Activated CD8-positive, alpha-beta T cell treated with anti-CD3 and anti-CD28 coated beads, Interleukin-2, amount 10 ng/mL, durations not matched to agents 7 days and 5 days (primary cell): ENCODE measurements at regions not wholly inside any gene's neighbourhood (a gene's known extent, or its start where the extent isn't known, plus 50 kb on each side); places are given as distances from the start of the nearest gene placed in this dataset.
A peak's percentile ranks its signal among the peaks of the same experiment; 100 is the strongest.

Experiments
- ATAC-seq: fragments of 150-1000 bp; cut with Tn5 transposase; one replicate; pipeline ENCODE4 v1.10.0; 2021; ENCODE audit warnings: moderate library complexity
- CTCF ChIA-PET: fragments of 350-600 bp; sonication (Branson Sonifier 250); formaldehyde crosslinking; loops from one replicate; lab custom pipeline; 2021; ENCODE audit warnings: antibody characterized with exemption; lab: Charles Lee
- POLR2A ChIA-PET: fragments of 350-600 bp; sonication (Branson Sonifier 250); formaldehyde crosslinking; loops from one replicate; lab custom pipeline; 2021; ENCODE audit warnings: antibody characterized with exemption; lab: Charles Lee
- DNase-seq: peaks from one replicate; pipeline ENCODE4 v3.0.0-alpha.2; 2020
- H3K27ac Mint-ChIP-seq: one replicate; pipeline ENCODE4 v1.8.0; 2021; ENCODE audit warnings: mild to moderate bottlenecking, mixed read lengths
- H3K27me3 Mint-ChIP-seq: one replicate; pipeline ENCODE4 v1.8.0; 2021; ENCODE audit warnings: low read depth, mixed read lengths
- H3K36me3 Mint-ChIP-seq: one replicate; pipeline ENCODE4 v1.8.0; 2021; ENCODE audit warnings: low read depth, mixed read lengths
- H3K4me1 Mint-ChIP-seq: one replicate; pipeline ENCODE4 v1.8.0; 2021; ENCODE audit warnings: low read depth, mixed read lengths
- H3K4me3 Mint-ChIP-seq: one replicate; pipeline ENCODE4 v1.8.0; 2021; ENCODE audit warnings: mild to moderate bottlenecking, mixed read lengths
- H3K9me3 Mint-ChIP-seq: one replicate; pipeline ENCODE4 v1.8.0; 2022; ENCODE audit warnings: mixed read lengths; ENCODE audit not compliant: insufficient read depth

DNA sequence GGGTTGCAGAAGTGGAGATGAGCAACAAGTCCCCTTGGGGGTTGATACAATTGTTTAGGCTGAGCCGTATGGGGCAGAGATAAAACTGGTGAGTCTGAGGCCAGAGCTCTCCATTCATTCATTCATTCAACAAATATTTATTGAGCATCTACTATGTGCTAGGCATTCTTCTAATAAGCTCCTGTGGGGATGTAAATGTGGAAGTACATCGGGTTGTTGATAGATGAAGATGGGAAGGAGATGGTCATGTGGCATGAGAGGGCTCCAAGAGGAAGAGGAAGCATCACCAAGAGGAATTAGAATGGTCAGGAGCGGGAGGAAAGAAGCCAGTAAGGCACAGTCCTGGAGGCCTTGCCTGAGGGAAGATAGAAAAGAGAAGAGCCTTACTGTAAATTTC, 98.7 kb upstream of the MLN start:
- no peak for ATAC-seq
- DNase-seq = no peak
- H3K36me3 Mint-ChIP-seq = peaks cover 8% of the 10 kb centered on the region
- peaks cover 85% of the 10 kb centered on the region for H3K4me1 Mint-ChIP-seq
- peak overlapping the region; percentile 93 for H3K27ac Mint-ChIP-seq
- H3K27me3 Mint-ChIP-seq = no peaks in the 10 kb centered on the region
- ChIA-PET CTCF (no interaction called here), POLR2A (interaction anchor here (1.1 kb wide), 1 partner anchor 41 kb away, joined by 3 read pairs; no protein-coding TSS in a partner anchor)
- H3K9me3 Mint-ChIP-seq = no peaks in the 10 kb centered on the region
- peak overlapping the region; percentile 20 for H3K4me3 Mint-ChIP-seq

DNA sequence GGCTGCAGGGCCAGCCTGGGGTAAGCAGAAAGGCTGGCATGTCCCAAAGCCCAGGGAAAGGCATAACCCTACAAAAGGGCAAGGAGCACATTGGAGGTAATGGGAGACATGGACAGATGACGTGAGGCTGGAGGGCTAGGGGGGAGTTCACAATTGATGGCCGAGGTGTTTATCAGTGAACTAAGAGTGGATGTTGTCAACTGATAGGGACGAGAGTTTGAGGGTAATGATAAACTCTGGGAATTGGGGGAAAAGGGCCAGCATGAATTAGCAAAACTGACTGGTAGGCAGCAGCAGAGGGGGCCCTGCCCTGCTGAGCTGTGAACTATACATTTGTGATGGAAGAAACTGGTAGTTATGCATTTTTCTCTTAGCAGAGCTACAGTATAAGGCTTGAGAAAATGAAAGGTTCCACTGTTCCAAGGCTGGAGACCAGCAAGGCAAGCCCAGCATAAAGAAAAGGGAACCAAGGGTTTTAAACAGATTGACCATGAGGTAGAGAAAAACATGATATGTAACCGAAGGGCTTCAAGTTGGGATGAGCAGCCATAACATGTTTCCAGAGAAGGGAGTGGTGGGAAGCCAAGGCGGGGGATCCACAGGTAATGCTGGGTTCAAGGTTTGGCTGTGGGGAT, 98.1 kb upstream of the MLN start:
- Mint-ChIP-seq H3K27ac (peak overlapping the region; percentile 37), H3K36me3 (peaks cover 8% of the 10 kb centered on the region), H3K4me1 (peaks cover 85% of the 10 kb centered on the region), H3K9me3 (no peaks in the 10 kb centered on the region), H3K27me3 (no peaks in the 10 kb centered on the region), H3K4me3 (no peak overlapping the region)
- ChIA-PET POLR2A (interaction anchor here (1.1 kb wide), 1 partner anchor 40 kb away, joined by 3 read pairs; no protein-coding TSS in a partner anchor), CTCF (no interaction called here)
- ATAC-seq (no peak), DNase-seq (no peak)

DNA sequence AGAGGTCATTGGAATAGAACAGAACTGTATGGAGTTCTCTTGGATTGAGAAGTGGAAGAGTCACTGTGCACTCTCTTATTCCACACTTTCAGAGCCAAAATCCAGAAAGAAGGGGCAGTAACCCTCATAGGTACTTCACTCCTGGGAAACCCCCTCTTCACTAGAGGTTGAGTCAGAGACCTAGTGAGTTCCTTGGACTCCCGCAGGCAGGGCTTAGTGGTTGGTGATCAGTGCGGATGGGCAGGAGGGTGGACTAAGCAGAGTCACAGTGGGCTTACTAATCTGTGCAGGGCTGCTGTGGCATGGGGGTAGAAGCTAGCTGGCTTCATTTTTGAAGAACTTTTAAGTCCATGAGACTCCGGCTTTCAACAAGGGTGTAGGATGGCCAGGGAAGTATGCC, 95.0 kb upstream of the MLN start:
- Mint-ChIP-seq H3K27me3 (no peaks in the 10 kb centered on the region), H3K4me3 (no peak overlapping the region), H3K27ac (no peak overlapping the region), H3K9me3 (no peaks in the 10 kb centered on the region), H3K36me3 (peaks cover 8% of the 10 kb centered on the region), H3K4me1 (peaks cover 86% of the 10 kb centered on the region)
- DNase-seq = no peak
- ChIA-PET CTCF (no interaction called here), POLR2A (no interaction called here)
- no peak for ATAC-seq

- no peaks in the 10 kb centered on the region for H3K27me3 Mint-ChIP-seq
- CTCF ChIA-PET = interaction anchor here (0.7 to 2.9 kb wide), 6 partner anchors 7 to 130 kb away, joined by 3 to 15 read pairs (median 4); no protein-coding TSS in a partner anchor
- H3K36me3 Mint-ChIP-seq = peaks cover 4% of the 10 kb centered on the region
- H3K9me3 Mint-ChIP-seq = no peaks in the 10 kb centered on the region
- peaks cover 75% of the 10 kb centered on the region for H3K4me1 Mint-ChIP-seq
- H3K27ac Mint-ChIP-seq = peak overlapping the region; percentile 35
- peak; percentile 34 for DNase-seq
- POLR2A ChIA-PET = interaction anchor here (1.0 kb wide), 1 partner anchor 17 kb away, joined by 3 read pairs; no protein-coding TSS in a partner anchor
- ATAC-seq = no peak
- no peak overlapping the region for H3K4me3 Mint-ChIP-seq
Observed at GRCh38 chr6:33897189-33897780, 93.5 kb upstream of the MLN start.

DNA sequence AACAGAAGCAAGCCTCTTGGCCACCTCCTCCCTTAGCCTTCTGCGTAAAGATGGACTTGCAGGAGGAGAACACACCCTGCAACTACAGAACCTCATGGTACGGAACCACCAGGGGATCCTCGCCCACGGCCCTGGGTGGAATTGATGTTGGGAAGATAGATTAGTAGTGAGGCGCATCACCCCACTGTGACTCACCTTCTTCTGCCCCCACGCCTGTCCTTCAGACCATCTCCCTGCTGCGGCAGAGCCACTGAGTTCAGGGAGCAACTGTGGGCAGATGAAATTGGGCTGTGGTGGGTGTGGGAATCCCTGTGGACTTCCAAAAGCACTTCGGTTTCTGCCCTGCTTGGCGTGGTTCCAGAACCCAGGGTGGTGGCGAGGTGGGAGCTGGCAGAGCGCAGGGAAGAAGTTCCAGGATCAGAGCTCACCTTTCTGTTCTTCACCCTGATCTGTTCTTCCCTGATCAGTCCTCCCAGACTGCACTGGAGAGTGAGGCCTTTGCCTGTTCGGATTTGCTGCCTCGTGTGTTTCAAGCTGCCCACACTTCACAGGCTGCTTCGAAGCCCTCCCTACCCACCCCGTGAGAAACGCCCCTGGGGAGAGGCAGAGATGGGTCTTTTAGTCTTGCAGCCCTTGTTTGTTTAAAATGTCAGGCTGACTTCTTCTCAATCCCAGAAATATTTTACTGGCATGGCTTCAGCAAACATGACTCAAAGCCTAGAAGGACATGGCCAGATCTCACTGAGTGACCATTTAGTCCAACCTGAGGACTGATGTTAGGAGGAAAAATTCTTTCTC, 92.8 kb upstream of the MLN start:
- no peak overlapping the region for H3K4me3 Mint-ChIP-seq
- H3K9me3 Mint-ChIP-seq = no peaks in the 10 kb centered on the region
- H3K27me3 Mint-ChIP-seq = no peaks in the 10 kb centered on the region
- peaks cover 3% of the 10 kb centered on the region for H3K36me3 Mint-ChIP-seq
- peaks cover 68% of the 10 kb centered on the region for H3K4me1 Mint-ChIP-seq
- DNase-seq = no peak
- peak overlapping the region; percentile 35 for H3K27ac Mint-ChIP-seq
- no peak for ATAC-seq
- ChIA-PET CTCF (interaction anchor here (0.7 to 2.9 kb wide), 7 partner anchors 8 to 131 kb away, joined by 3 to 15 read pairs (median 3); no protein-coding TSS in a partner anchor), POLR2A (interaction anchor here (1.0 to 3.0 kb wide), 2 partner anchors 8 to 17 kb away, joined by 3 to 29 read pairs; no protein-coding TSS in a partner anchor)

DNA sequence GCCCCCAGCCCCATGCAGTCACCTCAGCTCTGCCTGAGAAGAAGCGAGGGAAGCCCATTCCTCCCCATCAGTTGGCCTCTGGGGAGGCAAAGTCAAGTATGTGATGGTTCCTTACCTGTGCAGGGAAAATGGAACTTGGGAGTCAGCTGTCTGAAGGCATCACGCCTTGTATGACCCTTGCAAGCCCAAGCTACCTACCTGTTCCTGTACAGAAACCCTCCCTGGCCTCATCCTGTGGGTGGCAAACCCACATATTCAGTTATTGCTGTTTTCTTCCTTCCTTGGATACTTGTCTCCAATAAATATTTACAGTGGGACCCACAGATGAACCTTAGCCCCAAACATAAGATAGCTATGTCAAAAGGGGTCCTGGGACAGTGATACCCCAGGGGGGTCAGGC, 92.2 kb upstream of the MLN start:
- CTCF ChIA-PET = interaction anchor here (0.8 to 2.9 kb wide), 6 partner anchors 8 to 132 kb away, joined by 3 to 15 read pairs (median 4); no protein-coding TSS in a partner anchor
- Mint-ChIP-seq H3K36me3 (peaks cover 3% of the 10 kb centered on the region), H3K4me3 (peak overlapping the region; percentile 69), H3K9me3 (no peaks in the 10 kb centered on the region), H3K27me3 (peaks cover 3% of the 10 kb centered on the region), H3K27ac (peak overlapping the region; percentile 94), H3K4me1 (peaks cover 62% of the 10 kb centered on the region)
- POLR2A ChIA-PET = interaction anchor here (1.0 to 3.0 kb wide), 3 partner anchors 9 to 40 kb away, joined by 3 to 29 read pairs (median 3); no protein-coding TSS in a partner anchor
- ATAC-seq (no peak), DNase-seq (peak; percentile 36)

GRCh38 chr6:33895296-33895695, 91.5 kb upstream of the MLN start:
- peaks cover 58% of the 10 kb centered on the region for H3K4me1 Mint-ChIP-seq
- ChIA-PET POLR2A (interaction anchor here (0.7 to 3.0 kb wide), 4 partner anchors 9 to 39 kb away, joined by 3 to 29 read pairs (median 4); no protein-coding TSS in a partner anchor), CTCF (interaction anchor here (0.8 to 2.9 kb wide), 5 partner anchors 9 to 124 kb away, joined by 3 to 15 read pairs (median 4); no protein-coding TSS in a partner anchor)
- DNase-seq (peak; percentile 79), ATAC-seq (peak; percentile 96)
- peaks cover 8% of the 10 kb centered on the region for H3K27me3 Mint-ChIP-seq
- peak overlapping the region; percentile 69 for H3K4me3 Mint-ChIP-seq
- no peaks in the 10 kb centered on the region for H3K9me3 Mint-ChIP-seq
- H3K27ac Mint-ChIP-seq = peak overlapping the region; percentile 94
- H3K36me3 Mint-ChIP-seq = peaks cover 3% of the 10 kb centered on the region

GRCh38 chr6:33894438-33894837, 90.6 kb upstream of the MLN start:
- CTCF ChIA-PET = interaction anchor here (1.4 to 2.9 kb wide), 2 partner anchors 10 to 40 kb away, joined by 4 to 15 read pairs; no protein-coding TSS in a partner anchor

GRCh38 chr6:33892581-33893346, 89.0 kb upstream of the MLN start:
- H3K27ac Mint-ChIP-seq = no peak overlapping the region
- no peaks in the 10 kb centered on the region for H3K36me3 Mint-ChIP-seq
- peaks cover 44% of the 10 kb centered on the region for H3K4me1 Mint-ChIP-seq
- DNase-seq (no peak), ATAC-seq (no peak)
- H3K9me3 Mint-ChIP-seq = no peaks in the 10 kb centered on the region
- POLR2A ChIA-PET = interaction anchor here (0.8 kb wide), 1 partner anchor 105 kb away, joined by 4 read pairs; no protein-coding TSS in a partner anchor
- H3K27me3 Mint-ChIP-seq = peaks cover 25% of the 10 kb centered on the region
- CTCF ChIA-PET = no interaction called here
- H3K4me3 Mint-ChIP-seq = no peak overlapping the region

More at GRCh38 chr6:33894438-33894837, 90.6 kb upstream of the MLN start:
- no peaks in the 10 kb centered on the region for H3K9me3 Mint-ChIP-seq
- H3K27me3 Mint-ChIP-seq = peaks cover 15% of the 10 kb centered on the region
- H3K4me1 Mint-ChIP-seq = peaks cover 55% of the 10 kb centered on the region
- DNase-seq (no peak), ATAC-seq (no peak)
- H3K4me3 Mint-ChIP-seq = no peak overlapping the region
- peak overlapping the region; percentile 94 for H3K27ac Mint-ChIP-seq
- peaks cover 3% of the 10 kb centered on the region for H3K36me3 Mint-ChIP-seq
- POLR2A ChIA-PET = interaction anchor here (3.0 kb wide), 1 partner anchor 10 kb away, joined by 29 read pairs; no protein-coding TSS in a partner anchor

GRCh38 chr6:33888664-33889200, 84.9 kb upstream of the MLN start:
- no peaks in the 10 kb centered on the region for H3K36me3 Mint-ChIP-seq
- H3K4me3 Mint-ChIP-seq = no peak overlapping the region
- ChIA-PET CTCF (no interaction called here), POLR2A (no interaction called here)
- H3K27me3 Mint-ChIP-seq = peaks cover 43% of the 10 kb centered on the region
- DNase-seq = no peak
- H3K4me1 Mint-ChIP-seq = peaks cover 15% of the 10 kb centered on the region
- no peak overlapping the region for H3K27ac Mint-ChIP-seq
- no peaks in the 10 kb centered on the region for H3K9me3 Mint-ChIP-seq
- ATAC-seq = no peak
